Right atrium auricular region (tissue), 2 donors: ENCODE measurements at regions not wholly inside any gene's neighbourhood (a gene's known extent, or its start where the extent isn't known, plus 50 kb on each side); places are given as distances from the start of the nearest gene placed in this dataset.

Source experiments
- DNase-seq: peaks from one replicate; pipeline ENCODE4 v3.0.0-alpha.2; 2019; ENCODE audit warnings: low spot score
- H3K27ac ChIP-seq, 2 donors: fragments of 200-600 bp; sonication (generic); 1 replicate in 1 of 2; 2 replicates in 1 of 2; pipeline ENCODE4 v1.5.1; 2016 to 2019
- H3K27me3 ChIP-seq, 2 donors: fragments of 200-600 bp; sonication (generic); one replicate each; pipeline versions ENCODE4 v1.5.1 to v1.6.0; 2017 to 2019
- H3K36me3 ChIP-seq: fragments of 200-600 bp; sonication (generic); one replicate; pipeline ENCODE4 v1.5.1; 2016
- H3K4me1 ChIP-seq, 2 donors: fragments of 200-600 bp; sonication (generic); one replicate each; pipeline versions ENCODE4 v1.5.1 to v1.6.0; 2017 to 2019
- H3K4me3 ChIP-seq, 2 donors: fragments of 200-600 bp; sonication (generic); 1 replicate in 1 of 2; 2 replicates in 1 of 2; pipeline ENCODE4 v1.5.1; 2017 to 2019; ENCODE audit warnings: mild to moderate bottlenecking in 1 of 2, moderate library complexity in 1 of 2
- H3K9me3 ChIP-seq, 2 donors: fragments of 200-600 bp; sonication (generic); one replicate each; pipeline ENCODE4 v1.5.1; 2019
- TF ChIP-seq, protein P1 (sequence below), 2 donors: fragments of 200-600 bp; sonication (generic); IDR thresholded peaks; one replicate each; pipeline ENCODE4 v1.5.1; 2019; ENCODE audit warnings: antibody characterized with exemption in 2 of 2

DNA sequence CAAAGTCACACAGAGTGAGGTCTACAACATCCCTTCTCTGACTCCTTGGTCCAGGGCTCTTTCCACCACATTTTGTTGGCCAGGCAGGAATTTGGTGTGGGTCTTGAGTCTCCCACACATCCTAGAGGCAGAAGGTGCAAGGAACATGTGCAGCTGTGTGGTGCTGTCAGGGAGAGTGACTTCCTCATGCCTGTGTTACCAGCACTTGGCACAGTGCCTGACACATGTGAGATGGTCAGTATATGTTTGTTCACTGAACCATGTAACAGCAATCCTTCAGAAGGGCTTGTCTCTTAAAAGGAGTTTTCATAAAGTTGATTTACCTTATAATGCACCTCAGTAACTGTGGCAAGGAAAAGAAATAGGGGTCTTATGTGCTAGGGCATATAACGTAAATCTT, 168.5 kb downstream of the CDC5L start:
- Histone ChIP-seq H3K9me3 (no peaks in the 10 kb centered on the region), H3K36me3 (no peaks in the 10 kb centered on the region), H3K4me3 (no peak overlapping the region), H3K4me1 (peaks cover 0 to 9% of the 10 kb centered on the region in 2 donors), H3K27ac (no peak overlapping the region), H3K27me3 (no peaks in the 10 kb centered on the region)
- TF ChIP-seq, protein P1, sequence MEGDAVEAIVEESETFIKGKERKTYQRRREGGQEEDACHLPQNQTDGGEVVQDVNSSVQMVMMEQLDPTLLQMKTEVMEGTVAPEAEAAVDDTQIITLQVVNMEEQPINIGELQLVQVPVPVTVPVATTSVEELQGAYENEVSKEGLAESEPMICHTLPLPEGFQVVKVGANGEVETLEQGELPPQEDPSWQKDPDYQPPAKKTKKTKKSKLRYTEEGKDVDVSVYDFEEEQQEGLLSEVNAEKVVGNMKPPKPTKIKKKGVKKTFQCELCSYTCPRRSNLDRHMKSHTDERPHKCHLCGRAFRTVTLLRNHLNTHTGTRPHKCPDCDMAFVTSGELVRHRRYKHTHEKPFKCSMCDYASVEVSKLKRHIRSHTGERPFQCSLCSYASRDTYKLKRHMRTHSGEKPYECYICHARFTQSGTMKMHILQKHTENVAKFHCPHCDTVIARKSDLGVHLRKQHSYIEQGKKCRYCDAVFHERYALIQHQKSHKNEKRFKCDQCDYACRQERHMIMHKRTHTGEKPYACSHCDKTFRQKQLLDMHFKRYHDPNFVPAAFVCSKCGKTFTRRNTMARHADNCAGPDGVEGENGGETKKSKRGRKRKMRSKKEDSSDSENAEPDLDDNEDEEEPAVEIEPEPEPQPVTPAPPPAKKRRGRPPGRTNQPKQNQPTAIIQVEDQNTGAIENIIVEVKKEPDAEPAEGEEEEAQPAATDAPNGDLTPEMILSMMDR (IDR thresholded peaks at IDR 0.05) = no peak
- DNase-seq = no peak

DNA sequence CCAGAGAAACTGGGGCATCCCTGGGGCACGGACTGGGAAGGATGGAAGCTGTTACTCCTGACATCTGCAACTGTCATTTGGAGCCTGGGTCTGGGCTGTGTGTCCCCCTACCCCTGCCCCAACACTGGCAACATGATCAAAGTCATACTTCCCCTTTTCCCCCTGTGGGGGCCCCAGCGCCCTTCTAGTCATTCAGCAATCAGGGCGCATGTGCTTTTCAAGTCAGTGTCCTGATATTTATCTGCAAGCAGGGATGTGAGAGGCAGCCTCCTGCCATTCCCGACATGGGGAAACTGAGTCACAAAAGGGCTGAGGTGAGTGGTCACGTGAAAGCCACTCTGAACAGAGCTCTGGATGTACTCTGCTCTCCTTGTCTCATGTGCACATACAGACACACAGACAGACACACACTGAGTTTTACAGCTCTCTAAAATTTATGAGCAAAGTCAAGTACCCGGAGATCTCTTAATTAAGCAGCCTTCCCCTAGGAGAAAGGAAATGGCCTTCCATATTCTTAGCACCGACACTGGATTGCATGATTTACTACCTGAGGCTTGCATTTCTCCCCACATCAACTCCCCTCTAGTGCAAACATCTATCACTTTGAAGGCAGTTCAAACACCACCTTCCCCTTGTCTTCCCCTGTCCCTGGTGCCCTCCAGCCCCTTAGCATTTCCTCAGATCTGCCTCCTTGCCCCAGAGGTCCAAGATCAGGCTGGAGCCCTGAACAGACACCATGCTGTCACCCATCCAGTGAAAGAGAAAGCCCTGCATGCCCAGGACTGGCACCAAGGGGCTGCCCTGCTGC, 170.7 kb downstream of the CDC5L start:
- Histone ChIP-seq H3K4me1 (peaks cover 0 to 20% of the 10 kb centered on the region in 2 donors), H3K9me3 (no peaks in the 10 kb centered on the region), H3K27me3 (no peaks in the 10 kb centered on the region), H3K36me3 (no peaks in the 10 kb centered on the region), H3K27ac (no peak overlapping the region), H3K4me3 (no peak overlapping the region)
- TF ChIP-seq, protein P1 (IDR thresholded peaks at IDR 0.05) = no peak
- no peak for DNase-seq

DNA sequence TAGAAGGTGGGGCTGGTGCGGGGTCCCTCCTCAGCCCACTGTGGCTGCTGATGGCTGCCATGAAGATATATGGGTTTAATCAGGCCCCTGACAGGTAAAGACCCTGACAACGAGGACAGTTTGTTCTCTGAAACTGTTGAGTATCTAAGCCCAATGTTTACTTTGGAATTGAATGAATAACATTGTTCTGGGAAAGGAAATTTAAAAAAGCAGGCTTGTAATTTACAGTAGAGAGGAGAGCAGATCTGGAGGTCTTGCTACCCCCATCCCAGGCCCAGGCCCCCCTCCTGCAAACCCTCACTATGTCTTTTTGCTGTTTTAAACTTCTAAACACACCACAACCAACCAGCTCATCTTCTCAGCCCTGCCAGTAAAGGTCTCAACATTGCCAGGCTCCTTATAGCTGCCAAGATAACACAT, 171.3 kb downstream of the CDC5L start:
- H3K9me3 ChIP-seq = no peaks in the 10 kb centered on the region
- H3K4me1 ChIP-seq = peaks cover 0 to 26% of the 10 kb centered on the region in 2 donors
- DNase-seq = no peak
- TF ChIP-seq, protein P1 (IDR thresholded peaks at IDR 0.05) = no peak
- no peak overlapping the region for H3K27ac ChIP-seq
- H3K4me3 ChIP-seq = no peak overlapping the region
- no peaks in the 10 kb centered on the region for H3K27me3 ChIP-seq
- no peaks in the 10 kb centered on the region for H3K36me3 ChIP-seq

DNA sequence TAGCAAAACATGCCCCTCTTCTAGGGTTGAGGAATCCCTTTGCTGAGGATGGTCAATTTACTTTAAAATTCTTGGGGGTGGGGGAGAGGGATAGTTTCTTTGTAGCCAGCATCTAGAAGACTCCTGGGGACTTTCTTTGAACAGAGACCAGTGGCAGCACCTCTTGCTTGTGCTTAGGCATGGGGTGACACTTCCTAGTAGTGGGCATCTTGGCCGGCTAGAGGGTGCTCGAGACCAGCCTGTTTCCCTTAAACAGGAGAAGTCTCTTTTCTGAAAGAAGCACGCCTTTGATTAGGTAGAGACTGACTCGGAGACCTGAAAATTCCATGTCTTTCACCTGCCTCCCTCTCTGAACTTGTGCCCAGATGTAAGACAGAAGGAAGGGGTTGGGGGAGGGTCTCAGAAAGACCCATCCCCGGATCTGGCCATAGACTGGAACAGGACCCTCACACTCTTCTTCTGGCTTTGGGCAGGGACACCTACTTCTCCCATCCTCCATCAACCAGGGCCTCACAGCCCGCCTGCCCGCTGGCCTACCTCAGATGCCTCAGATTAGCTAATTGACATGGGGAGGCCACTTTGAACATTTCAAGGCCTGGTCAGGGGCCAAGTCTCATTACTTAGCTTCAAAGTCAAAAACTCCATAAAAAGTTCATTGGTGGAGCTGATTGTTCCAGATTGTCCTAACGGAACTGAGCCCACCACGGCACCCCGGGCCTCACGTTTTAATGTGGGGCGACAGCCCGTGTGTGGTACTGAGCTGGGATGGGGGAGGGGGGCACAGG, 172.2 kb downstream of the CDC5L start:
- no peaks in the 10 kb centered on the region for H3K9me3 ChIP-seq
- no peak overlapping the region for H3K27ac ChIP-seq
- no peak for DNase-seq
- H3K36me3 ChIP-seq = no peaks in the 10 kb centered on the region
- TF ChIP-seq, protein P1 (IDR thresholded peaks at IDR 0.05) = no peak
- H3K27me3 ChIP-seq = no peaks in the 10 kb centered on the region
- peaks cover 0 to 28% of the 10 kb centered on the region in 2 donors for H3K4me1 ChIP-seq
- H3K4me3 ChIP-seq = no peak overlapping the region

DNA sequence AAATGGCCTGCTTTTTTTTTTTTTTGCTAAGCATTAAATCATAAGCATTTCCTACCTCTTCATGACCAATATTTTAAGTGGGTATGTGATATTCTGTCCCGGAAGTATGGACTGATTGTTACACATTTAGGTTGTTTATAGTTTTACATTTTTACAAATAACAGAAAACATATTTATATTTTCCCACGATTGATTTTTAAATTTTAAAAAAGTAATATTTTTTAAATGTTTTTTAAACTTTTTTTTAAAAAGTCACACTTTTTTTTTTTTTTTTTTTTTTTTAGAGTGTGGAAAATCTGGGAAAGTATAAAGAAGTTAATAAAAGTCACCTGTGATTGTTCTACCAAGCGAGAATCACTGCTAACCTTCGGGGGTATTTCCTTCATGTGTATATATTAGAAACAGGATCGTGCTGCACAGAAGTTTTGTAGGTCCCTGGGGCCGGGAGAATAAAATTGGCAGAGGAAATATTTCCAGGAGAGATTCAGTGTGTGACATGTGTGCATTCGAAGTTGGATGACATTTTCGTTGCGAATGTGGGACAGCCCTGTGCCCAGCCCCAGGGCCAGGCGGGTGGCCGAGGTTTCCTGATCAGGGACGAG, 173.1 kb downstream of the CDC5L start:
- TF ChIP-seq, protein P1 (IDR thresholded peaks at IDR 0.05) = no peak
- H3K4me3 ChIP-seq = no peak overlapping the region
- no peaks in the 10 kb centered on the region for H3K9me3 ChIP-seq
- no peak for DNase-seq
- H3K4me1 ChIP-seq = peaks cover 0 to 28% of the 10 kb centered on the region in 2 donors
- no peak overlapping the region for H3K27ac ChIP-seq
- H3K27me3 ChIP-seq = no peaks in the 10 kb centered on the region
- H3K36me3 ChIP-seq = no peaks in the 10 kb centered on the region
